Testis (tissue), 2 donors: ENCODE measurements at regions not wholly inside any gene's neighbourhood (a gene's known extent, or its start where the extent isn't known, plus 50 kb on each side); places are given as distances from the start of the nearest gene placed in this dataset.

Experiments used
- DNase-seq: peaks from one replicate; pipeline ENCODE4 v3.0.0-alpha.2; 2019
- H3K27ac ChIP-seq, 2 donors: fragments of 200-600 bp; sonication (generic); one replicate each; pipeline ENCODE4 v1.5.1; 2019
- H3K27me3 ChIP-seq: fragments of 200-600 bp; sonication (generic); one replicate; pipeline ENCODE4 v1.5.1; 2019
- H3K36me3 ChIP-seq: fragments of 200-600 bp; sonication (generic); one replicate; pipeline ENCODE4 v1.5.1; 2017; ENCODE audit warnings: low read depth; ENCODE audit errors: missing control alignments
- H3K4me1 ChIP-seq: fragments of 200-600 bp; sonication (generic); one replicate; pipeline ENCODE4 v1.5.1; 2019
- H3K4me3 ChIP-seq, 2 donors: fragments of 200-600 bp; sonication (generic); one replicate each; pipeline ENCODE4 v1.5.1; 2017 to 2019
- H3K9me3 ChIP-seq: fragments of 200-600 bp; sonication (generic); one replicate; pipeline ENCODE4 v1.5.1; 2017
- CTCF ChIP-seq, 3 experiments: fragments of 450-650 bp in 2 of 3; fragments of 200-600 bp in 1 of 3; sonication (generic) in 1 of 3; IDR thresholded peaks; one replicate each; pipeline ENCODE4 v1.5.1; 2016 to 2019; ENCODE audit warnings: antibody characterized with exemption in 3 of 3, mild to moderate bottlenecking in 2 of 3, moderate library complexity in 1 of 3
- POLR2A ChIP-seq: fragments of 450-650 bp; IDR thresholded peaks from one replicate; pipeline ENCODE4 v1.6.1; 2017; ENCODE audit warnings: antibody characterized with exemption, mild to moderate bottlenecking, moderate library complexity
- WGBS, 2 donors: methylation state at CpG; one replicate each; pipeline ENCODE4 v1.1.5; 2018; 5-methylcytosine and 5-hydroxymethylcytosine counted together
- intact Hi-C: fragments of 100-400 bp; cut with DNase I; formaldehyde crosslinking; loops from one replicate; pipeline ENCODE4 v1.15.1; 2023; ENCODE audit warnings: low total_unique reads

DNA sequence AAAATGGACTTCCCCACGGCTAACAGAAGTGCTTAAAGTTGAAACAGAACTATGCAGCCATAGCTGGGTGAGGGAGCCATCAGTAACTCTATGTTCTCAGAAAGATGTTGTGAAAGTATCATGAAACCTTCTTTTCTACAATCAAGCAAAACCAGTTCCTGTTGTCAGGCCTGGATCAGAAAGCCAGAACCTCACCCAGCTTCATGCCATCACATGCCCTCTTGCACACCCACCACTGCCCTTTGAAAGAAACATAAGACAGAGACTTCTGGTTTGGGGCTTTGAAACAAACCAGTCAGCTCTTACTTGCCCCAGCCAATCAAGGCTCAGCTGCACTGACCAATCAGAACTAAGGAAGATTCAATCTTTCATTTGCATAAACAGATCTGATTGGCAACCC lies 230.8 kb upstream of the FERD3L start:
- WGBS, 2 donors: 41 to 68% methylated on average over 1 of the region's 1 CpG
- Histone ChIP-seq H3K4me3 (no peak overlapping the region), H3K27ac (no peak overlapping the region), H3K27me3 (no peaks in the 10 kb centered on the region), H3K9me3 (no peaks in the 10 kb centered on the region), H3K36me3 (no peaks in the 10 kb centered on the region), H3K4me1 (no peaks in the 10 kb centered on the region)
- no peak for TF ChIP-seq CTCF (IDR thresholded peaks at IDR 0.05)
- TF ChIP-seq POLR2A: no peak
- DNase-seq: no peak
- intact Hi-C loops: no loop called here

DNA sequence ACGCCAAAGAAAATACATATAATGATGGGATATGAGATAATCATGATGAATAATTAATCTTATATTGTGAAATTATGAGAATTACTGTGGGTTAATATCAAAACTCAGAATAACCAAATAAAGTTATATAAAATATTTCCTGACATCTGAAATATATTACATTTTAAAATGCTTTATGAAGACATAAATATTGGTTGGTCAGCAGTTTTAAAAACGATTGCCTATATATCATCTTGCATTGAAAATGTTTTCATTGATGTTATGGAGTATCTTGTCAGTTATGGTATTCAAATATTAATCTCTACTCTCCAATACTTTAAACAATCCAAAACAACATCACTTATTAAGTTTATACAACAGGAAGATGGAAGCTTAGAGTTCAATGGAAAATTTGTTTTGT lies 228.1 kb upstream of the FERD3L start:
- 89 to 92% methylated on average over 2 of the region's 2 CpGs for WGBS, 2 donors
- H3K9me3 ChIP-seq: no peaks in the 10 kb centered on the region
- H3K4me3 ChIP-seq: no peak overlapping the region
- no peaks in the 10 kb centered on the region for H3K27me3 ChIP-seq
- intact Hi-C loops: no loop called here
- no peaks in the 10 kb centered on the region for H3K4me1 ChIP-seq
- no peaks in the 10 kb centered on the region for H3K36me3 ChIP-seq
- TF ChIP-seq POLR2A (no peak), CTCF (IDR thresholded peaks at IDR 0.05) (no peak)
- no peak for DNase-seq
- H3K27ac ChIP-seq: no peak overlapping the region

DNA sequence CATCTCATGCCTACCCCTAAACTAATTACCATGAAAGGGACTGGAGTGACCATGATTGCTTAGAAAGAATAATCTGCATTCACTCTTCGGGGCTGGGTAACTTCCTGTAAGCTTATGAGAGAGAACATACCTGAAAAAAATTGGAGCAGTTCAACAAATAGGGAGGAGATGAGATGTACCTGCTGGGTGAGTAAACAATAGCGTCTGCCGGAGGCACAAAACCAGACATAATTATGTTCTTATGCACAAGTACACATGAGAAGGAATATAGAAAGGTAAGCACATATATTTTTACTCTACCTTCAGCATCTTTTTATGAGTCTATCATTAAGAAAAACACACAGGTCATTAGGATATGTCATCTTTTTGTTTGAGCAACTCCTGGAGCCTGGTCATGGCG lies 224.6 kb upstream of the FERD3L start:
- Histone ChIP-seq H3K36me3 (no peaks in the 10 kb centered on the region), H3K27ac (no peak overlapping the region), H3K9me3 (no peaks in the 10 kb centered on the region), H3K4me1 (no peaks in the 10 kb centered on the region), H3K27me3 (no peaks in the 10 kb centered on the region), H3K4me3 (no peak overlapping the region)
- TF ChIP-seq POLR2A: no peak
- no peak for TF ChIP-seq CTCF (IDR thresholded peaks at IDR 0.05)
- WGBS, 2 donors: 87% methylated on average over 4 of the region's 4 CpGs
- DNase-seq: no peak
- intact Hi-C loops: no loop called here

- intact Hi-C loops: no loop called here
These were observed 224.0 kb upstream of the FERD3L start for GRCh38 chr7:19369182-19369581.

More at GRCh38 chr7:19369182-19369581, 224.0 kb upstream of the FERD3L start:
- Histone ChIP-seq H3K9me3 (no peaks in the 10 kb centered on the region), H3K4me3 (no peak overlapping the region), H3K4me1 (no peaks in the 10 kb centered on the region), H3K27me3 (no peaks in the 10 kb centered on the region), H3K36me3 (no peaks in the 10 kb centered on the region), H3K27ac (no peak overlapping the region)
- no peak for DNase-seq
- WGBS, 2 donors: 80% methylated on average over 2 of the region's 2 CpGs
- TF ChIP-seq CTCF (IDR thresholded peaks at IDR 0.05) (no peak), POLR2A (no peak)
